ENCODE measurements at regions not wholly inside any gene's neighbourhood (a gene's known extent, or its start where the extent isn't known, plus 50 kb on each side); places are given as distances from the start of the nearest gene placed in this dataset.

GRCh38 chr2:88933091-88933490 is 241.6 kb downstream of the RPIA start:
- H3K27me3 ChIP-seq (ENCODE audit: control insufficient read depth in 2 of 2, insufficient read depth in 2 of 2, low read length in 2 of 2): peaks cover 1 to 7% of the 10 kb centered on the region in 2 experiments
- no peaks in the 10 kb centered on the region for H4K20me1 ChIP-seq (replicated peaks; ENCODE audit: control insufficient read depth, extremely low read depth, insufficient read depth, low read length)
- no peaks in the 10 kb centered on the region for H3K79me2 ChIP-seq (ENCODE audit: control insufficient read depth, insufficient read depth, low read length)
- no peak for TF ChIP-seq EZH2 (IDR thresholded peaks at IDR 0.05; ENCODE audit: borderline replicate concordance, low read depth, low read length, severe bottlenecking)
- TF ChIP-seq POLR2A (IDR thresholded peaks at IDR 0.05; ENCODE audit: low read depth, low read length): no peak
- no peak for TF ChIP-seq FOS (IDR thresholded peaks at IDR 0.05; ENCODE audit: borderline replicate concordance, insufficient read depth, low read length)
- TF ChIP-seq MYC (IDR thresholded peaks at IDR 0.05; ENCODE audit: low read depth, low read length): no peak
- TF ChIP-seq GATA2 (IDR thresholded peaks at IDR 0.05; ENCODE audit: insufficient read depth, insufficient read length, low read depth, low read length): no peak
- TF ChIP-seq MAX (IDR thresholded peaks at IDR 0.05; ENCODE audit: insufficient read depth, insufficient read length): no peak
- no peak for TF ChIP-seq JUN (IDR thresholded peaks at IDR 0.05; ENCODE audit: borderline replicate concordance, insufficient read depth, insufficient read length, low read depth)
- TF ChIP-seq POLR2AphosphoS5 (IDR thresholded peaks at IDR 0.05; ENCODE audit: insufficient read depth, low read depth, low read length): no peak
- no peak for TF ChIP-seq CTCF (IDR thresholded peaks at IDR 0.05; ENCODE audit: extremely low read depth in 1 of 2, insufficient read depth in 1 of 2, low read depth in 1 of 2, low read length in 2 of 2)
- no peak overlapping the region for H3K9ac ChIP-seq (replicated peaks; ENCODE audit: extremely low read depth, insufficient read depth, low read length)
- no peaks in the 10 kb centered on the region for H3K9me3 ChIP-seq (replicated peaks; ENCODE audit: control insufficient read depth, insufficient read depth, low read length)
- no peaks in the 10 kb centered on the region for H3K4me1 ChIP-seq (ENCODE audit: control insufficient read depth, extremely low read depth, insufficient read depth, low read length)
- FAIRE-seq: no peak
- dilution Hi-C loops (cut with MboI; ENCODE audit: extremely low pct_ligation_motif_present, low sequenced_read_pairs): no loop called here
- no TSS peak for BruUV-seq (replicated peaks)
- intact Hi-C loops (cut with micrococcal nuclease): no loop called here
- no peaks in the 10 kb centered on the region for H3K36me3 ChIP-seq (ENCODE audit: control insufficient read depth in 2 of 2, extremely low read depth in 1 of 2, insufficient read depth in 2 of 2, low read length in 2 of 2)
- no peak overlapping the region for H2AFZ ChIP-seq (ENCODE audit: low read depth, low read length)
- CTCF ChIA-PET: interaction anchor here (1.0 to 2.8 kb wide), 5 partner anchors 8 to 53 kb away, joined by 3 to 11 read pairs (median 3); no protein-coding TSS in a partner anchor
- no peaks in the 10 kb centered on the region for H3K9me1 ChIP-seq (replicated peaks; ENCODE audit: control insufficient read depth, extremely low read depth, insufficient read depth, low read length)
- no peak overlapping the region for H3K4me3 ChIP-seq (replicated peaks in 1 of 3; ENCODE audit: insufficient read depth in 1 of 3, low read depth in 1 of 3, low read length in 3 of 3)
- POLR2A ChIA-PET: no interaction called here
- H3K4me2 ChIP-seq (ENCODE audit: insufficient read depth, low read length): no peak overlapping the region
- H3K27ac ChIP-seq (ENCODE audit: insufficient read depth, low read depth, low read length): no peak overlapping the region
- DNase-seq (ENCODE audit: low read depth, low spot score): no peak
